Hepatocyte (in vitro differentiated cells): ENCODE measurements at regions not wholly inside any gene's neighbourhood (a gene's known extent, or its start where the extent isn't known, plus 50 kb on each side); places are given as distances from the start of the nearest gene placed in this dataset.

Experiments used
- DNase-seq: peaks from one replicate; pipeline ENCODE4 v3.0.0-alpha.2; 2016; ENCODE audit warnings: low spot score
- H2AFZ ChIP-seq: fragments of 200-600 bp; sonication (generic); 2 replicates; pipeline ENCODE4 v1.6.0; 2016; ENCODE audit warnings: antibody characterized with exemption, mild to moderate bottlenecking
- H3K27ac ChIP-seq: fragments of 200-600 bp; sonication (generic); 2 replicates; pipeline ENCODE4 v1.5.1; 2016; ENCODE audit warnings: mild to moderate bottlenecking
- H3K27me3 ChIP-seq: fragments of 200-600 bp; sonication (generic); 2 replicates; pipeline ENCODE4 v1.6.1; 2016
- H3K36me3 ChIP-seq: fragments of 200-600 bp; sonication (generic); replicated peaks from 2 replicates; pipeline ENCODE4 v1.5.1; 2016; ENCODE audit warnings: low read depth; ENCODE audit not compliant: insufficient read depth
- H3K4me1 ChIP-seq: fragments of 200-600 bp; sonication (generic); 2 replicates; pipeline ENCODE4 v1.5.1; 2016; ENCODE audit warnings: mild to moderate bottlenecking, moderate library complexity; ENCODE audit not compliant: insufficient read depth
- H3K4me2 ChIP-seq: fragments of 200-600 bp; sonication (generic); 2 replicates; pipeline ENCODE4 v1.6.0; 2016
- H3K4me3 ChIP-seq: fragments of 200-600 bp; sonication (generic); 2 replicates; pipeline ENCODE4 v1.5.1; 2016; ENCODE audit warnings: mild to moderate bottlenecking
- H3K79me2 ChIP-seq: fragments of 200-600 bp; sonication (generic); 2 replicates; pipeline ENCODE4 v1.6.0; 2017; ENCODE audit warnings: mild to moderate bottlenecking
- H3K9me2 ChIP-seq: fragments of 200-600 bp; sonication (generic); replicated peaks from 2 replicates; pipeline ENCODE4 v1.6.0; 2017; ENCODE audit warnings: mild to moderate bottlenecking; ENCODE audit not compliant: insufficient read depth
- H3K9me3 ChIP-seq: fragments of 200-600 bp; sonication (generic); 2 replicates; pipeline ENCODE4 v1.5.1; 2016; ENCODE audit warnings: low read depth, mild to moderate bottlenecking
- H4K20me1 ChIP-seq: fragments of 200-600 bp; sonication (generic); 2 replicates; pipeline ENCODE4 v1.6.0; 2016; ENCODE audit warnings: mild to moderate bottlenecking; ENCODE audit not compliant: insufficient read depth, poor library complexity, severe bottlenecking
- CTCF ChIP-seq: fragments of 200-600 bp; sonication (generic); IDR thresholded peaks from 2 replicates; pipeline ENCODE4 v1.5.1; 2016; ENCODE audit warnings: antibody characterized with exemption, mild to moderate bottlenecking; ENCODE audit not compliant: poor library complexity
- EZH2 ChIP-seq: fragments of 200-600 bp; sonication (generic); IDR thresholded peaks from 2 replicates; pipeline ENCODE4 v1.6.1; 2016; ENCODE audit warnings: antibody characterized with exemption, mild to moderate bottlenecking, borderline replicate concordance
- EZH2phosphoT487 ChIP-seq: fragments of 200-600 bp; sonication (generic); IDR thresholded peaks from one replicate; pipeline ENCODE4 v1.6.1; 2018; ENCODE audit warnings: antibody characterized with exemption, mild to moderate bottlenecking, low read depth, moderate library complexity; ENCODE audit not compliant: unreplicated experiment, severe bottlenecking
- WGBS: methylation state at CpG from one replicate; pipeline ENCODE4 v1.1.6; 2016; ENCODE audit warnings: low lambda C conversion rate; ENCODE audit errors: missing lambda C conversion rate; 5-methylcytosine and 5-hydroxymethylcytosine counted together

GRCh38 chr4:19346636-19347035, 905.1 kb upstream of the SLIT2 start:
- 74% methylated on average over 3 of the region's 3 CpGs for WGBS
- no peak for DNase-seq

GRCh38 chr4:19329631-19330030, 922.1 kb upstream of the SLIT2 start:
- no peaks in the 10 kb centered on the region for H3K36me3 ChIP-seq
- no peak for DNase-seq
- no peaks in the 10 kb centered on the region for H3K9me3 ChIP-seq
- H3K4me1 ChIP-seq: no peaks in the 10 kb centered on the region
- H3K9me2 ChIP-seq: no peaks in the 10 kb centered on the region
- no peaks in the 10 kb centered on the region for H3K79me2 ChIP-seq
- no peaks in the 10 kb centered on the region for H4K20me1 ChIP-seq
- WGBS: 50% methylated on average over 1 of the region's 1 CpG
- no peak overlapping the region for H3K4me2 ChIP-seq
- no peak overlapping the region for H2AFZ ChIP-seq
- no peak for TF ChIP-seq EZH2phosphoT487
- TF ChIP-seq EZH2: no peak
- no peak for TF ChIP-seq CTCF
- no peak overlapping the region for H3K27ac ChIP-seq
- no peaks in the 10 kb centered on the region for H3K27me3 ChIP-seq
- H3K4me3 ChIP-seq: no peak overlapping the region

More at GRCh38 chr4:19346636-19347035, 905.1 kb upstream of the SLIT2 start:
- no peak for TF ChIP-seq EZH2
- TF ChIP-seq CTCF: no peak
- TF ChIP-seq EZH2phosphoT487: no peak
- no peaks in the 10 kb centered on the region for H3K9me3 ChIP-seq
- H3K27ac ChIP-seq: no peak overlapping the region
- H3K4me3 ChIP-seq: no peak overlapping the region
- H3K27me3 ChIP-seq: no peaks in the 10 kb centered on the region
- H3K4me1 ChIP-seq: no peaks in the 10 kb centered on the region
- no peaks in the 10 kb centered on the region for H3K79me2 ChIP-seq
- H3K36me3 ChIP-seq: no peaks in the 10 kb centered on the region
- H3K9me2 ChIP-seq: no peaks in the 10 kb centered on the region
- no peaks in the 10 kb centered on the region for H4K20me1 ChIP-seq
- H2AFZ ChIP-seq: no peak overlapping the region
- no peak overlapping the region for H3K4me2 ChIP-seq

- no peaks in the 10 kb centered on the region for H3K9me2 ChIP-seq
- H3K36me3 ChIP-seq: no peaks in the 10 kb centered on the region
- no peak overlapping the region for H3K4me2 ChIP-seq
- H4K20me1 ChIP-seq: no peaks in the 10 kb centered on the region
- TF ChIP-seq CTCF: no peak
- TF ChIP-seq EZH2: no peak
- TF ChIP-seq EZH2phosphoT487: no peak
- no peaks in the 10 kb centered on the region for H3K79me2 ChIP-seq
- H3K27me3 ChIP-seq: no peaks in the 10 kb centered on the region
- WGBS: 64% methylated on average over 4 of the region's 4 CpGs
- no peaks in the 10 kb centered on the region for H3K9me3 ChIP-seq
- no peaks in the 10 kb centered on the region for H3K4me1 ChIP-seq
- no peak overlapping the region for H3K4me3 ChIP-seq
- H3K27ac ChIP-seq: no peak overlapping the region
- no peak overlapping the region for H2AFZ ChIP-seq
- DNase-seq: no peak
Observed at GRCh38 chr4:19329077-19329476, 922.6 kb upstream of the SLIT2 start.

- Histone ChIP-seq H3K4me2 (no peak overlapping the region), H3K9me2 (no peaks in the 10 kb centered on the region), H3K79me2 (no peaks in the 10 kb centered on the region), H2AFZ (no peak overlapping the region), H3K27me3 (no peaks in the 10 kb centered on the region), H4K20me1 (no peaks in the 10 kb centered on the region), H3K4me3 (no peak overlapping the region), H3K36me3 (no peaks in the 10 kb centered on the region), H3K9me3 (no peaks in the 10 kb centered on the region), H3K4me1 (no peaks in the 10 kb centered on the region), H3K27ac (no peak overlapping the region)
- 89% methylated on average over 1 of the region's 1 CpG for WGBS
- DNase-seq: no peak
- TF ChIP-seq CTCF: no peak
- no peak for TF ChIP-seq EZH2phosphoT487
- TF ChIP-seq EZH2: no peak
Observed at GRCh38 chr4:19327364-19327763, 924.3 kb upstream of the SLIT2 start.
